ENCODE measurements at regions not wholly inside any gene's neighbourhood (a gene's known extent, or its start where the extent isn't known, plus 50 kb on each side); places are given as distances from the start of the nearest gene placed in this dataset.

DNA sequence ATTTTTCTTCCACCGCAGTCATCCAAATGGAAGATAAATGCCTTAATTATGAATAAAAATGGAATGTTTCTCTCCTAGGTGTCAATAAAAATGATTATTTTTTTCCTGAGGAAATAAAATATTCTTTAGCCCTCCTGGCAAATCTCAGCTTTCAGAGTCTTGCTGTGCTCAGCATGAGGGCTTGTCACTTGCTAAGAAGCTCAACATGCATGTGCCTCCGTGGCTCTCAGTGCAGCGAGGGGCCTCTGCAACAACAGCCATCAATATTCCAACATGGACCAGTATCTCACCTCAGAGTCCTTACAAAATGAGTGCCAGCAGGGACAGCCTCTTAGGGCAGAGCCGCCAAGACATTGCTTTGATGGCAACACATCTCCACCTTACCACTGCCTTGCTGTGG lies 159.5 kb upstream of the TMPO start:
- no peak for DNase-seq

DNA sequence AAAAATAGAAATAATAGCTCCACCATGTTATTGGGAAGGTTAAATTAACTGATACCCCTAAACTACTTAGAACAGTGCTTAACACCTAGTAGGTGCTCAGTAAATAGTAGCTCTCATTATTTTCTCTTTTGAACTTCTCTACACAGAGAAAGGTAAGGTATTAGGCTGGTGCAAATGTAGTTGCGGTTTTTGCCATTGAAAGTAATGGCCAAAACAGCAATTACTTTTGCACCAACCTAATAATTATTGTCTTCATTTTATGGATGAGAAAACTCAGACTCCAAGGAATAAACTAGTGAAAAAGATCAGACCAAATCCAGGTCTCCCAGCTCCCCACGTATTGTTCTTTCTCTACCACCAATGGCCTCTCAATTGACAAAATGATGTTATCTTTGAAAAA lies 157.2 kb upstream of the TMPO start:
- no peak for DNase-seq

DNA sequence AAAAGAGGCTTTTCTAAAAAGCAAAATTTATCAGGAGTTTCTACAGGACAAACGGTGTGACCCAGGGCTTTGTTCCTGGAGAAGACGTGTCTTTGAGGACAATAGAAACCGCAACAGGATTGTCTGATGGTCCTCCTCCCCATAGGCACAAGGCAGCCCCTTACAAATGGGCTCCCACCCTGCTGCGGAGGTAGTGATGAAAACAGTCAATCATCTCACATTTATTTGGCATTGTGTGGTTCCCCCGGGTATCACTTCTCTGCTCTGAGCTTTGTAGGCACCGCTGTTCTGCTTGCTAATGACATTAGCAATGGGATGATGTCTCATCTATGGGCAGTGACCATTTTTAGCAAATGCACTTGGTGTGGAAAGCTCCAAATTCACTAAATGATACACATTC lies 155.5 kb upstream of the TMPO start:
- DNase-seq = no peak

DNA sequence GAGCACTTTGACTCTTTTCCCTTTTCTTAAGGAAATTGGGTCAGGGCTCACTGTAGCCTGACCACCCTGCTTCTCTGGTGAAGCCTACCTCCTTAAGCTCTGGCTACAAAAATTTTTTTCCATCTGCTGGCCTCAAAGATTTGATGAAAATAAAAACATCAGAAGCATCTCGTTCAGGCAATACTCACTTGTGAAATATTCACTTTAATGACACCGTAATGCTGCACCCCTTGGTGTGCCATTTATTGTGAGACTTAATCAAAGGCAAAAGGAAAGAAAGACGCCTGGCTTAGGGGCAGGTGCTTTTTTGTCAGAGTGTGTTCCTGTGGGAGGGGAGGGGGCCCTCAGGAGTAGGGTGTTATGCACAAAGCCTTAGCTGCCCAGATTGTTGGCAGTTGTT lies 155.0 kb upstream of the TMPO start:
- no peak for DNase-seq

DNA sequence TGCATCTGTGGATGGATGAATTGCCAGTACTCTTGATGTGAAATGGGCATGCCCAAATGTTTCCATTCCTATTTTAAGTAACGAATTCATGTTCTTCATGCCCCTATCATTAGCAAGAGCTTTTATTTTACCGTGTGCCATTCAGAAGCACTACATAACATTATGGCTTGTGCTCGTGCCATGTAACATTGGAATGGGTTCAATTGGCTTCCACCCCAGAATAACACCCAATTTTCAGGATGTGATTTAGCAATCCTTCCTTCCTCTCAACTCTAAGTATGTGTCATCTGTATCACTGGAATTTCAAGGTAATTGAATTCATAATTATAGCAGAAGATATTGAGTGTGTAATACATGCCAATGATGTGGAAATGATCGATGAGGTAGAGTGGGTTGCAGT lies 145.8 kb upstream of the TMPO start:
- no peak for DNase-seq

DNA sequence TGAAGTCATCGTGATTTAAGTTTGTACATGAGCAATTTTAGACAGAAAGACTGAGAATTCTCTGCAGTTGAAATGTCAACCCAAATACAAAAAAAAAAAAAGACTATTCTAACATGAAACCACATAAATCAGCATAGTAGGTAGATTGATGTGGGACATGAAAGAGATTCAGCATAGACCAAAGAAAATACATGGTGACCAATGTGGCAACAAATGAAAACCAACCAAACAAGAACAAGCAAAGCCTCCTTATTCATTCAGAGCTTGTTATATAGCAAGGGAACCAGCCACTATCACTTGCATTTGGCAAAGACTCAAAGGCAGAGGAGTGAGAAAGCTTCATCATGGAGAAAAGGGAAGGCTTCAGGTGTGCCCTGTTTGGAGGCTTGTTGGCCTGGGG lies 144.4 kb upstream of the TMPO start:
- no peak for DNase-seq

DNA sequence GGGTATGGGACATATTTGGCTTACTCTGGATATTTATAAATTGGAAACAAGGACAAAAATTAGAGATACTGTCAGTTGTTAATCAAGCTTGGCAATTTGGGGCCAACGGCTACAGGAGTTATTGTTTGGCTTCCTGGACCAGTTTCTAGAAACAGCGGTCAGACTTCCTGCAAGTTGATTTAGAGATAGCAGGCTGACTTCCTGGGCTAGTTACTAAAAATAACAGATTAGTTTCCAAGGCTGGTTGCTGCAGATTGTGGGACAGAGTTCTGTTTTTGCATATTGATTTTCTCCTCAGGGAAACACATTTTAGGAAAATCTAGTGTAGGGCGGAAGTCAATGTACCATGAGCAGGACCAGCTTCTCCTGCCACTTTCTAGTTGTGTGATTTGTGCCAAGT lies 144.0 kb upstream of the TMPO start:
- DNase-seq = no peak

DNA sequence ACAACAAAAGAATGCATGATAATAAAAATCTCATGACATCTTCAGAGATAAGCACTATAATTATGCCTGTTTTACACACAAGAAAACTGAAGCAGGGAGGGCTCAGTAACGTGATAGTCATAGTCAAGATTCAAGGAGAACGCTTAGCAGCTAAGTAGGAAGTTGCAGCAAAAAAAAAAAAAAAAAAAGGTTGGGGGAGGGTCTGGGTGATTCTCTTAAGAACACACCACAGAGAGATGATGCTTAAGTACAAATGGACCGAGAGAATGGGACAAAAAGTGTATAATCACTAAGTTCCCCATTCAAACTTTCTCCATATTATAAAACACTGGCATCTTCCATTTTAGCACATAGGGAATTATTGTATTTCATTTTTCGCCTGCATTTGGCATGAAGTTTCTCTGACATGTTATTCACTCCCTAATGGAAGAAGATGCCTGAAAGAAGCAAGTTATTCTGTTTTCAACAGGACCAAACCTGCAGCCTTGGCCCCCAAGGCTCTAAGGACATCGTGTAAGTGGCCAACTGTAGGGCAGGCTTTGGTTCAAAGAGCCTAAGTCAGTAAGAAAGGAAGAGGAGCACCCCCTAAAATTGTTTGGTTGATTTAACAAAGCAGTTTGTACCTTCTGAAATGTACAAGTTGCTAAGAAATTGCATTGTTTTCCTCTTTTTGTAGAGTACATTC lies 142.9 kb upstream of the TMPO start:
- no peak for DNase-seq

DNA sequence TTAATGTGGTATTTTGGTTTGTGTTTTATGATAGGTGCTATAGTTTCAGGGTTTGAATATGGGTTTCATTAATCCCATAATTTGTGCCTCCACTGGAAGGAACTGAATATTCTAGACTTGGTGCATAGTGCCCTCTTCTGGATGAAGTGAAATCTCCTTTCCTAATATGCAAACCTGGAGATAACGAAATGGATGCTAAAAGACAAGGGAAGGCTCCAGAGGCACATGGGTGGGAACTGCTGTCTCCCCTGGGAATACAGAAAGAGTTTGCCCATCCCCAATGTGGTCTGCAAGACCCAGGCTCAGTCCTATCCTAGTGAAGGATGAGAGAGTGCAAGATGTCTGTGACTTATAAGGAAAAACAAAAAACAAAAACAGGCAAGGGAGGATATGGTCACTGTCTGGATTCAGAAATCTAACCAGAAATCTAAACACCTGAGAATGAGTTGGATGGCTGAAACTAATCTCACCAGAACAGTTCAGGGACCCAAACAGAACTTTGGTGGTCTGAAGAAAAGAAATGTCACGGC lies 142.3 kb upstream of the TMPO start:
- DNase-seq = no peak

DNA sequence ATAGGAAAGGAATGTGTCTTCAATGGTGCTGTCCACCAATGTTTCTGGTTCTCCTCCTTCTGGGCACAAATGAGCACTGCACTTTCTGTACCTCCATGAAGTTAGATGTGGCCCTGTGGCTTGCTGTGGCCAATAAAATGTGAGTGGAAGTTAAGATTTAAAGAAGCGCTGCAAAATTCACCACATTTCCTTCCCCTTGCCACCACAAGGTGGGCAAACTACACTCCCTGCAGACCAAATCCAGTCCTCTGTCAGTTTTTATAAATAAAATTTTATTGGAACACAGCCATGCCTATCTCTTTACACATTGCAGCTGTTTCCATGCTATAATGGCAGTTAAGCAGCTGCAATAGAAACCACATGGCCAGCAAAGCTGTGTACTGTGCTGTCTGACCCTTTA lies 141.4 kb upstream of the TMPO start:
- no peak for DNase-seq

DNA sequence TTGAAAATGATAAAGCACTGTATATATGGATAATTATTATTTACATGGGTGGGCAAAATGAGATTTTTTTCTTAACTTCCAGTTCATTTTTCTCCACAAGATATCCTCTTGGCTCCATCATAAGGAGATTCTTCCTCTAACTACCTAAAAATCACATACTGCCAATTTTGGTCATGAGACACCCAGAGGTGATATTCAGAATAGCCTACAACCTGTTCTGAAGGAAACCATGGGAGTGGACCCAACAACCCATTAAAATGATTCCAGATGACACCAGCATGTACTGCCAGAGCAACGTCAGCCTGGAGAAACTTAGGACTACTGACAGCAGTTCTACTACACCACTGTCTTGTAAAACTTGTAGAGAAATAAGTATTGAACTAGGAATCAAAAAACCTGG lies 136.3 kb upstream of the TMPO start:
- DNase-seq = no peak

DNA sequence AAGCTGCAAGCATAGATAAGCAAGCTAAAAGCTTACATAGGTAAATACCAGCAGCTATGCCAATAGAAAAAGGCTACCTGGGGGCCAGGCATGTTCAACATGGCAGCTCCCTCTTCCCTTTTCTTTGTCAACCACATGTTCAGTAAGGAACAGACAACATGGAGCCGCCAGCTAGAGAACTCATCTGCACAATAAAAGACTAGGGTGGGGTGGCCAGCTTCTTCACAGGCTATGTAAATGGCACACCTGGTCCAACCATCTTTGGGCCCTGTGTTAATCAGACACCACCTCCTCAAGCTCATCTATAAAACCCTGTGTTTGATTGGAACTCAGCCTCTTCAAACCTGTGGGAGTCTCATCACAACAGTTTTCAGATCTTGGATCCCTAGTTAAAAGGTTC lies 129.7 kb upstream of the TMPO start:
- DNase-seq = no peak

DNA sequence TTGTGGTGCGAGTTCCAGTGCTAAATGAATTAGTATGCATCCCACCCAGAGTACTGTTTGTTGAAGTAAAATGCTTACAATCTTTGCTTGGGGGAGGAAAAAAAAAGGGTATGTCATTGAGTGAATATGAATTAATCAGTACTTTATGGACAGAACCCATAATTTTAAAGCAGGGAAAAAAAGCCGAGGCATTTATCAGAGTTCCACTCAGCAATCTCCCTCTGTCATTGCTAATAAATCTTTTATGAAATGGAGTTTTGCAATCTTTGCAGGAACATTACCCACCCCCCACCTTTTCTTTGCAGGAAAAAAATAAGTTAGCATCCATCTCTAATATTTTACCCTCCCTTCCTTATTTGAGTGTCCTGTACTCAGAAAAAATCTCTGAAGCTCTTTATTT lies 127.9 kb upstream of the TMPO start:
- DNase-seq = no peak

DNA sequence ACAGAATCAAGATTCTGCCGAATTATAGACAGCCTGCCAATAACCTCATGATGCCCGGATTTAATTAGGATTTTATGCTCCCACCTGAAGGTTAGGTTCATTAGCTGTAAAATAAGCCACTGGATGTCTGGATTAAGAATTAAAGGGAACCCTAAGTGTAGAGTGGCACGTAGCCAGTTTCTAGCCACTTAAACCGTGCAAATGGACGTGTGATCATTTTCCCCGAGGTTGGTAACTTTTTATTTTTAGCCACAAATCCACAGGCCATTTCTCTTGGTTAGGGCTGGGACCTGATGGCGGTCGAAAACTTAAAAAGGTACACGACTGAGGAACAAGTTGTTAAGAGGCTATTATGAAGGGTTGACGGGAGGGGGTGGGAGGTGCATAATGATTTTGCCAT lies 127.3 kb upstream of the TMPO start:
- DNase-seq = no peak

DNA sequence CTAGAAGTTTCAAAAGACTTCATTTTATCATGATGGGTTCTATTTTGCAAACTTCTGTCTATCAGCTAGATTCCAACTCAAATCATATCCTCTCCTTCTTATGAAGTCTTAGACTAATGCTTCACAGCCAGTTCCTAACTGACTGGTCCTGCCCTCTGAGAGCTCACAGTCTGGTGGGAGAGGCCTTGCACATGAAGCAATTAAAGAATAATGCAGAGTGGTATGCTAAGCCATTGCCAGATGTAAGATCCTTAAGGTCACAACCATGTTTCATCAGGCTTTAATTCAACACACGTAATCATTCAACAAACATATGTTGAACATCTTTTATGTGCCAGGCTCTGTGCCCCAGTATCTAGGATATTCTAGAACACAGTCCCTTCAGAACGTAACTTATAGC lies 125.8 kb upstream of the TMPO start:
- no peak for DNase-seq

DNA sequence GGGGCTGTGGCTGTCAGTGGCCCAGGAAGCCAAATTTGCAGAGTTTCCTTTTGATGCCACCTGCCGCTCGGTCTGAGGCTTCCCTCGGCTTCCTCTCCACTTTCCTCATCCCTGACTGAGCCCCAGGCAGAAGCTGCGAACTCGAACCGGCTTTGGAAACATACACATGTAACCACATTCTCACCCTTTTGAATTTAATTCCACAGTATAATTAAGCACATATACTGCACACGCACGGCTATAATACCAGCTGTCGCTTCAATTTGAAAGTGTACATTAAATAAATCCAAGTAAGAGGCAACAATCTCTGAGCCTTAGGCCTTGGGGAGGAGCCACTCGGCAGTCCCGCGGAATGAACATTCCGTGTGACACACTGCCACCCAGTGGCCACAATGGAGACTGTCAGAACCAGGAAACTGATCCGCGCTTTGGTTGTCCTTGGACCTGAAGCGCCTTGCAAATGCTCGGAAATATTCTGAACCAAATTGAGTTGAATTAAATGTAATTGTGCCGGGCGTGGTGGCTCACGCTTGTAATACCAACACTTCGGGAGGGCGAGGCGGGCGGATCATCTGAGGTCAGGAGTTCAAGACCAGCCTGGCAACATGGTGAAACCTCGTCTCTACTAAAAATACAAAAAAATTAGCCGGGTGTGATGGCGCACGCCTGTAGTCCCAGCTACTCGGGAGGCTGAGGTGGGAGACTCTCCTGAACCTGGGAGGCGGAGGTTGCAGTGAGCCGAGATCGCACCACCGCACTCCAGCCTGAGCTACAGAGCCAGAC lies 117.9 kb upstream of the TMPO start:
- peak; percentile 80 for DNase-seq

DNA sequence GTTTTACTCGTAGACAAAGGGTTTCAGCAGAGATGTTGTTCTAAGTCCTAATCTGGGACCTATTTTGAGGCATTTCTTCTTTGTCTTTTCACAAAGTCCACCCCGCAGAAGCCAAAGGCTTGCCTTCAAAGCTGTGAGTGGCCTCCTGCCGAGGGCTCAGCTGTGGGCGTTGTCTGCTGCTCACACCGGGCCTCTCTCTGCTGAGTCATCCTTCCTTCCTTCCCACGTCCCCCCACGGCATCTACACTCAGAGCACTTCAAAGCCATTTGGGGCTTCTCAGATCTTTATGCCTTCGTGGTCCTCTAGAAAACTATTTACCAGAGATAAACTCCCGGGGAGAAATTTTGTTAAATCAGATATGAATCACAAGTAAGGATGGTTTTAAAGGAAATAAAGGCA lies 115.9 kb upstream of the TMPO start:
- peak; percentile 66 for DNase-seq

DNA sequence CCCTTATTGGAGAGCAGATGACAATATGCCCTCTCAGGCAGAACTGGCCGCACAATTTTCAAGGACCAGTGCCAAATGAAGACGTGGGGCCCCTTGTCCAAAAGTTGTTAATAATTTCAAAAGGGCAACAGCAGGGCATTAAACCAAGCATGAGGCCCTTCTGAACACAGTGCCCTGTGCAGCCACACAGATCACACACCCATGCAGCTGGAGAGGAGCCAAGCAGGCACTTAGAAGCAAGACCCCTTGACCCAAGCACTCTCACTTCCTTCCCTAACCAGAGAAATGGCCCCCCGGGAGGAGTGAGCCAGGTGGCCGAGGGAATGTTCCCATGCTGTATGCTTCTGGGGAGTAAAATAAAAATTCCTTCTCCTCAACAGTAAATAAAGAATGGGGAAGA lies 114.0 kb upstream of the TMPO start:
- no peak for DNase-seq

DNA sequence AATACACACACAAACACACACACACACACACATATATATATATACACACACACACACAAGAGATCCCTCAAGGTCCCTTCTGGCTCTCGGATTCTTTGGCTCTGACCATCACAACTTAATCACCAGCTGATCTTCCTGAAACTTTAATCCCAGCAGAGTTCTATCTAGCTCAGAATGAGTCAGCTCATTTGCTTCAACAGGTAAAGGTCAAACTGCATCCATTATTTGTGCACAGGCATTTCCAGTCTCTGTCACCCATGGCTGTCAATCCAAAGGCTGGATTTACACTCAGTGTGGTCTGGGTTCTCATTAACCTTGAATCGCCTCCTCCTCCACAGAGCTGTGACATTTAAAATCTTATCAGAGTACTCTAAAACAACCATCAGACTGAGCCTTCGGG lies 113.3 kb upstream of the TMPO start:
- DNase-seq = no peak

DNA sequence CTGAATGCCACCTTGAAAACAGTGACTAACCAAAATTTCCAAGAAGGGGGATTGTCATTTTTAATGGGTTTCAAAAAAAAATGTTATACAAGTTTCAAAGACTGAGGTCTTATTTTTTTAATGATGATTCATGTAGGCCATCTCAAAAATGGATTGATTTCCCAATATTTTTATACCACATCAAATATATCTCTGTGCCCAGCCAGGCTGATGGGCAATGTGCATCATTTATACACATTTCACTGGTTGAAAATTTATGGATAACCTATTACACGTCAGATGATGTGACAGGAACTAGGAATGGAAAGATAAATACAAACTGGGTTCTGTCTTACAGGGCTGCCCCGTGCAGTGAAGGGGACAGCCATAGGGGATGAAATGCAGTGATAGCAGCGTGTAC lies 112.7 kb upstream of the TMPO start:
- no peak for DNase-seq

DNA sequence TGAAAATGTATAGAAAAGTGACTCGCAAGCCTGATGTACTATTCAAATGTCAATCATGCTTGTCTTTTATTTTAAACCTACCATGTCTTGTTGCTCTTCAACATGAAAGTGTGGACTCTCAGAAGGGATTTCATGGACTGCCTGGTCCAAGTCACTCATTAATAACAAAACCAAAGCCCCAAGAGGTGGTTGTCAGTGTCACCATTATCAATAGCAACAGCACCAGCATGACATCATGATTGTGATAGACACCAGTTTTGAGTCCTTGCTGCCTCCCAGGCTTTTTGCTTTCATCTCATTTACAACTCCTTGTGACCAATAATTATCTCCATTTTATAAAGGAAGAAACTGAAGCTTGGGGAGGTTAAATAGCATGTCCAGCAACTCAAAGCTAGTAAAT lies 112.0 kb upstream of the TMPO start:
- no peak for DNase-seq

DNA sequence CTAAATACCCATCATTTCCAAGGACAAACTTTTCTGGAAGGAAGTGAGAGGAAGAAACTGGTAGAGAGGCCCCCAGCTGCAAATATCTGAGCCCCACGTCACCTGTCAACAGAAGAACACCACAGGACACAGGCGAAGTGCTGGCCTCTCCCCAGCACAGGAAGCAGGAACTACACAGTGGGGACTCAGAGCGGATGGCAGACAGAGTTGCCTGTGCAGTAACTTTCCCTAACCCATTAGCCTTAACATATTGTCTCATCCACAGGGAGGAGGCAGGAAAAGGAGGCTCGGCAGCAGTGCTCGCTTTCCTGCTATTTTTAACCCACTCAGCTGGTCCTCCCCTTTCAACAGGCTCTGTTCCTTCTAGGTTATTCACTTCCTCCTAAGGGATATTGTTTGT lies 111.5 kb upstream of the TMPO start:
- no peak for DNase-seq

DNA sequence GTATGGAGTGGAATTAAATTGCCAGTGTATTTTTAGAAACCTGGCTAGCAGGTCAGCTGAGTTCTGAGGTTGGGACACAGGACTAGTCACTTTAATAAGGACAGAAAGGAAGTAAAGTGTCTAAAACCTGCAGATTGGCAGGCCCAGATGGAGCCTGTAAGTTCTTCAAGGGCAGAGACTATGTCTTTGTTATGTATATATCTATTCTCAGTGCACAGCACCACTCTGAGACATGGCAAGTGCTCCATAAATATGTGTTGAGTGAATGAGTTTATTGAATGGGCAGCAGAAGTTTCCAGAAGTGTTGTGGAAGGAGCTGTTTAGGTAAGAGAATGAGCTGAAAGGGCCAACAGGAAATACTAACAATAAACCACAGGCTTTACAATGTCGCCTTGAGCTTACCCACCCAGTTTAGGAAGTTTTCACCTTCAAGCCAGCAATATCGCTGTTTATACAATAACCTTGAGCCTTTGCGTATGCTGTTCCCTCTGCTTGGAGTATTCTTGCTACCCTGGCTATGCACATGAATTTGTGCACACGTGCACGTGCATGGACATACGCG lies 109.5 kb upstream of the TMPO start:
- no peak for DNase-seq

DNA sequence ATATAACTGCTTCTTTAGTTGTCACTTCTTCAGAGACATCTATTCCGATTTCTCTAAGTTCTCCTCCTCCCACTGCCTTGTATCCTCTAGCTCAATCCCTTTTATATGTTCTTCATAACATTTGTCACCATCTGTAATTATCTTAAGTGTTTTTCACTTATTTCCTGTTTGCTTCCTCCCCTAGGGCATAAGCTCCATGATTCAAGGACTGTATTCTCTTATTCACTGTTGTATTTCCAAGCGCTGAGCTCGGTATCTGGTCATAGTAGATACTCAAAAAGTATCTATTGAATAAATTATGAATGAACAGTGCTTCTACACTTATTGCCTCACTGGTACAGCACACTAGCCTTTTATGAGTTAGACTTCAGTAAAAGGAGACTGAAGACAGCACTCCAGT lies 109.0 kb upstream of the TMPO start:
- DNase-seq = no peak

Data from activated naive CD4-positive, alpha-beta T cell treated with anti-CD3 and anti-CD28 coated beads, Interleukin-2, amount 50 U/mL, for 16 hours (primary cell).